ENCODE measurements at regions not wholly inside any gene's neighbourhood (a gene's known extent, or its start where the extent isn't known, plus 50 kb on each side); places are given as distances from the start of the nearest gene placed in this dataset.

DNA sequence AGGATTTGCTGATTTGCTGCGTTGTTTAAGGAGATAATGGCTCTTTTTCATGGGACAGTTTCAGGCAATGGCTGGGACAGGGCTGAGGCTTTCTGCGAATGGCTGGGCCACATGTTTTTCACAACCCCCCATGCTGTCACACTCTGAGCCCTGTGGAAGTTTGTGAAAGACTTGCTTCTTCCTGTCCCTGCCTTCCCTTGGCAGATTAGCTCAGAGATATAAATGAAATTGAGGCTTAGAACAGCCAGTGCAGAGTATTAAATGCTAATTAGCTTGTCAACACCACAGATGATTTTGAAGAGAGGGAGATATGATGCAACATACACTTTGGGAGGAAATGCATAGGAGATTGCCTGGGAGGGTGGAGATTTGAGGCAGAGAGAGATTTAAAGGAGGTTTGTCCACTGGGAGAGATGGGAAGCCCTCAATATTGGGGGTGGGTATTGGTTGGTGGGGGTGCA is 232.0 kb downstream of the SH2D4B start:
- Histone ChIP-seq H3K9ac (ENCODE audit: low read depth, low read length) (no peak overlapping the region), H2BK15ac (ENCODE audit: low read depth, low read length) (no peak overlapping the region), H4K91ac (ENCODE audit: insufficient read depth, low read depth, low read length) (no peak overlapping the region), H3K27me3 (ENCODE audit: control insufficient read depth, insufficient read depth, low read length) (no peaks in the 10 kb centered on the region), H3K4me3 (ENCODE audit: insufficient read depth, low read depth, low read length) (no peak overlapping the region), H3K14ac (replicated peaks; ENCODE audit: low read depth, low read length) (no peak overlapping the region), H4K8ac (ENCODE audit: low read depth in 2 of 2, low read length in 2 of 2) (no peak overlapping the region), H2AK9ac (replicated peaks; ENCODE audit: low read depth, low read length, poor library complexity) (no peak overlapping the region), H3K56ac (ENCODE audit: extremely low read depth, insufficient read depth, low read length) (no peak overlapping the region), H4K20me1 (ENCODE audit: insufficient read depth, low read length) (no peaks in the 10 kb centered on the region), H3K9me1 (ENCODE audit: insufficient read depth, low read length) (no peaks in the 10 kb centered on the region), H2AFZ (replicated peaks; ENCODE audit: low read length, poor library complexity) (no peak overlapping the region), H4K5ac (ENCODE audit: low read depth, low read length) (no peak overlapping the region), H3K18ac (ENCODE audit: low read depth, low read length) (no peak overlapping the region), H3K9me3 (ENCODE audit: control insufficient read depth, insufficient read depth, low read length) (peaks cover 2% of the 10 kb centered on the region; the same call in 1 of the 2 replicates), H3K79me1 (ENCODE audit: low read depth in 1 of 2, low read length in 2 of 2) (no peaks in the 10 kb centered on the region), H2BK20ac (ENCODE audit: low read depth, low read length) (no peak overlapping the region), H3K4ac (ENCODE audit: low read depth, low read length) (no peak overlapping the region), H3K27ac (ENCODE audit: insufficient read depth, low read length) (no peak overlapping the region), H2BK120ac (ENCODE audit: low read depth, low read length) (no peak overlapping the region), H3K23ac (ENCODE audit: low read depth, low read length) (no peak overlapping the region), H3K4me2 (ENCODE audit: low read depth, low read length) (no peak overlapping the region), H2BK5ac (ENCODE audit: low read depth, low read length, poor library complexity, severe bottlenecking) (no peak overlapping the region), H2AK5ac (ENCODE audit: low read depth, low read length) (no peak overlapping the region), H3K36me3 (ENCODE audit: control insufficient read depth, insufficient read depth, low read length) (no peaks in the 10 kb centered on the region), H3K4me1 (ENCODE audit: control insufficient read depth, insufficient read depth, low read length) (no peaks in the 10 kb centered on the region)
- POLR2A ChIA-PET (ENCODE audit: unreplicated experiment): no interaction called here
- no CpG with 5 or more reads among the region's 2 CpGs for WGBS, 2 experiments (ENCODE audit: extremely low coverage in 2 of 2, insufficient read length in 1 of 2)
- intact Hi-C loops (cut with micrococcal nuclease): no loop called here
- no TSS peak for BruUV-seq (replicated peaks)
- no peak for ATAC-seq (ENCODE audit: low read depth)
- CTCF ChIA-PET: no interaction called here
- dilution Hi-C loops (cut with HindIII; ENCODE audit: low sequenced_read_pairs, unreplicated experiment): no loop called here
- TF ChIP-seq FOS (IDR thresholded peaks at IDR 0.05; ENCODE audit: low read depth, low read length) (no peak), CEBPB (IDR thresholded peaks at IDR 0.05; ENCODE audit: low read depth, low read length) (no peak)
- in situ Hi-C loops (cut with MboI; ENCODE audit: low sequenced_read_pairs): no loop called here
- no peak for DNase-seq

Measured in IMR-90 (cell line).